SH-SY5Y (cell line): ENCODE measurements at regions not wholly inside any gene's neighbourhood (a gene's known extent, or its start where the extent isn't known, plus 50 kb on each side); places are given as distances from the start of the nearest gene placed in this dataset.

ENCODE experiments used
- GATA2 ChIP-seq: IDR thresholded peaks from 2 replicates; pipeline ENCODE4 v1.6.1; 2011; ENCODE audit warnings: mild to moderate bottlenecking, low read depth, low read length
- GATA3 ChIP-seq: IDR thresholded peaks from 2 replicates; pipeline ENCODE4 v1.6.1; 2011; ENCODE audit warnings: low read depth, mild to moderate bottlenecking, low read length, moderate library complexity

- TF ChIP-seq GATA3 (no peak), GATA2 (no peak)
These were observed 121.7 kb upstream of the TSHZ3 start for GRCh38 chr19:31470952-31471351.

GRCh38 chr19:31478241-31478640 lies 129.0 kb upstream of the TSHZ3 start:
- TF ChIP-seq GATA3 (no peak), GATA2 (no peak)

- TF ChIP-seq GATA2 = no peak
- no peak for TF ChIP-seq GATA3
These were observed 134.1 kb upstream of the TSHZ3 start for GRCh38 chr19:31483226-31483857.

- TF ChIP-seq GATA2 (no peak), GATA3 (no peak)
These were observed 136.2 kb upstream of the TSHZ3 start for GRCh38 chr19:31485472-31485871.

- TF ChIP-seq GATA3 = no peak
- no peak for TF ChIP-seq GATA2
These were observed 142.0 kb upstream of the TSHZ3 start for GRCh38 chr19:31491242-31491641.

- TF ChIP-seq GATA3 = no peak
- TF ChIP-seq GATA2 = no peak
These were observed 142.8 kb upstream of the TSHZ3 start for GRCh38 chr19:31492050-31492449.

- no peak for TF ChIP-seq GATA3
- TF ChIP-seq GATA2 = no peak
These were observed 146.8 kb upstream of the TSHZ3 start for GRCh38 chr19:31496076-31496475.

GRCh38 chr19:31497709-31498108 lies 148.5 kb upstream of the TSHZ3 start:
- TF ChIP-seq GATA2 = no peak
- no peak for TF ChIP-seq GATA3

GRCh38 chr19:31498781-31499180 lies 149.5 kb upstream of the TSHZ3 start:
- no peak for TF ChIP-seq GATA2

GRCh38 chr19:31499281-31500196 lies 150.3 kb upstream of the TSHZ3 start:
- no peak for TF ChIP-seq GATA2
- TF ChIP-seq GATA3 = no peak

GRCh38 chr19:31500197-31500830 lies 151.1 kb upstream of the TSHZ3 start:
- TF ChIP-seq GATA2 = no peak
- no peak for TF ChIP-seq GATA3

GRCh38 chr19:31500946-31501345 lies 151.7 kb upstream of the TSHZ3 start:
- no peak for TF ChIP-seq GATA2
- no peak for TF ChIP-seq GATA3

GRCh38 chr19:31501427-31502195 lies 152.4 kb upstream of the TSHZ3 start:
- no peak for TF ChIP-seq GATA2
- no peak for TF ChIP-seq GATA3

- TF ChIP-seq GATA2 = no peak
- TF ChIP-seq GATA3 = no peak
These were observed 153.4 kb upstream of the TSHZ3 start for GRCh38 chr19:31502536-31503170.
